ENCODE measurements at regions not wholly inside any gene's neighbourhood (a gene's known extent, or its start where the extent isn't known, plus 50 kb on each side); places are given as distances from the start of the nearest gene placed in this dataset.

- DNase-seq, result no peak
Measured at GRCh38 chr2:60659026-60659425, 97.0 kb upstream of the PAPOLG start.

DNA sequence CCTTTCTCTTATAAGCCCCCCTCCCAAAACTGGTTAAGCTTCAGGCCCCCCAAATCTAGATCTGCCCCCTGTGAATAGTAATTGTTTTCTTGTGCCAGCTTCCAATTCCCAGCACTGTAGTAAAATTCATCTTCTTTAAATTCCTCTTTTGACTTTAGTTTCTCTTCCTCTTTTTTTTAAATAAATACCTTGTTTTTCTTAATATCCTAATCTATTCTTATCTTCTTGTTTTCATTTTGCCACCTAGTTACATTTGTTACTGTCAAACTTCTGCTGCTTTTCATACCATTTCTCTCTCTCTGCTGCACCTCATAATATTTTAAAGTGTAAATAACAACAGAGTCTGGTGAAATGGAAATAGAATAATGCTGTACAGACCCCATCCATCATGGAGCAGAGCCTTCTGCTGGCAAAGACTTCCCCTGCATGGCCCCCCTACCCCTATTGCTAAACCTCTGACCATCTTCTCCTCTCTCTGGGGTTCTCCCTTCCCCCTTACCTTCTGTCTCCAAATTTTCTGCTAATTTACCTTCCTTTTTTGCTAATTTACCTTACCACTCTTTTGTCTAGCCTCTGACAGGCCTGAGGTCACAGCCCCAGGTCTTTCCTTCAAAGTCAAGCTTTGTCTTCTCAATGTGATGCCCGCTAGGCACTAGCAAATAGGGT, 94.9 kb upstream of the PAPOLG start:
- no peak for DNase-seq

GRCh38 chr2:60662781-60663180, 93.3 kb upstream of the PAPOLG start:
- no peak for DNase-seq

DNA sequence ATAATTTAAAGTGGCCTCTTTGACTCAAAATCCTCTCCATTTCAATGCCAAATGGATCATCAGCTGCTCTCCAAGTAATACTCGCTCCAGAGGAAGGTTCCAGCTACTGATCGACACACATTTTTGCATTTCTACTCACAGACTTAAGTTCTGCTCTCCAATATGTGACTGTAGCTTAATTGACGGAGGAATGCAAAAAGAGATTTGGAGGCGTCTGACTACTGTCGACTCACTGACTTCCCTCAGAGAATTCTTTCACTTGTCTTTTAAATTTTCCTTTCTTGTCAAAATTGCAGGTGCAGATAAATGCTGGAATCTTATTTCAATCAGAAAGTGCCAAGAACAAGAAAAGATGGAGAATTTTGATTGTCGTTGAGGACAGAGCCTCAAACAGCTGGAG, 84.1 kb upstream of the PAPOLG start:
- no peak for DNase-seq

- DNase-seq, result peak; percentile 72
Measured at GRCh38 chr2:60674524-60675165, 81.4 kb upstream of the PAPOLG start.

- DNase-seq, result no peak
Measured at GRCh38 chr2:60675301-60675700, 80.8 kb upstream of the PAPOLG start.

- DNase-seq, result no peak
Measured at GRCh38 chr2:60676706-60677330, 79.2 kb upstream of the PAPOLG start.

DNA sequence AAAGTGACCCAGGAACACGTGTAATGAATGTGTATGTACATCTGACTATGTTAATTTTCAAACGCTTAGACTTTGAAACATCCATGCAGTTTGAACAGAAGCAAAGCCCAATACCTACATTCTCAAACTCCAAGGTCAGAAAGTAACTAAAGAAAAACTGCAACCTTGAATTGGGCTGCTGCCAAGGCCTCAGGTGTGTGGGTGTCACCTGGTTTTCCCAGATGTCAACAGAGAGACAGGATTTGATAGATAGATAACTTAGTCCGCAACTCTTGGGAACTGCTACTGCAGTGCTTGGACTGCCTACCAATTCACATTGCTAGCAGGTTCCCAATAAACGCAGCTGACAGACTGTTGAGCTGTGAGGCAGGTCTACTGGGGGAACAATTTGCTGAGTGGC, 78.7 kb upstream of the PAPOLG start:
- DNase-seq, result no peak

DNA sequence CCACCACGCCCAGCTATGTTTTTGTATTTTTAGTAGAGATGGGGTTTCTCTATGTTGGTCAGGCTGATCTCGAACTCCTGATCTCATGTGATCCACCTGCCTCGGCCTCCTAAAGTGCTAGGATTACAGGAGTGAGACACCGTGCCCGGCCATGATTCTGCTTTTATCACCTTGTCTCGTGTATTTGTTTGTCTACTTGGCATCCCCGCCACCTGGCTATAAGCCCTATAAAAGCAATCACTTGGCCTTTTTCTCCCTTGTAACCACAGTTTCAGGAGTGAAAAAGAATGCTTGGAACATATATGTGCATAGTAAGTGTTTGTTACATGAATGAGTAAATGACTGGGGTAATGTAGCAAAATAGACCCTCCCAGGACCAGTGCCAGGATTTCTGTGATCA, 77.5 kb upstream of the PAPOLG start:
- no peak for DNase-seq

- no peak for DNase-seq
Measured at GRCh38 chr2:60679036-60679780, 76.9 kb upstream of the PAPOLG start.

GRCh38 chr2:60693551-60693950, 62.5 kb upstream of the PAPOLG start:
- DNase-seq, result no peak

DNA sequence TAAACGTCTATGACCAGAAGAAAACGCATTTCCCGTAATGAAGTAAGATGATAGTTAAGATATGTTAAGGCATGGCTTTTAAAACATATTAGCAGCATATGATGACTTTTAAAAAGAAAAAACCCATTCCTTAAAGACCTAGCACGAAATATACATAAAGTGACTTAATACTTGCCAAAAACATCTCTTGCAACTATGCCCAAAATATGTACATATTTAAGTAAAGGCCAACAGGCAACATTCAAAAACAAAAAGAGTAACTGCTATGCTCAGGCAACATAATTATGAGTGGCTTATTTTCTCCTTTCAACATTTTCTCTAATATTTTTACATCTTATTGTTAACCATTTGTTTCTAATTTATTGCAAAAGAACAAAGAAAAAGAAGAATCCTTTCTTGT, 60.3 kb upstream of the PAPOLG start:
- DNase-seq, result no peak

- DNase-seq, result no peak
Measured at GRCh38 chr2:60699617-60700016, 56.5 kb upstream of the PAPOLG start.

DNA sequence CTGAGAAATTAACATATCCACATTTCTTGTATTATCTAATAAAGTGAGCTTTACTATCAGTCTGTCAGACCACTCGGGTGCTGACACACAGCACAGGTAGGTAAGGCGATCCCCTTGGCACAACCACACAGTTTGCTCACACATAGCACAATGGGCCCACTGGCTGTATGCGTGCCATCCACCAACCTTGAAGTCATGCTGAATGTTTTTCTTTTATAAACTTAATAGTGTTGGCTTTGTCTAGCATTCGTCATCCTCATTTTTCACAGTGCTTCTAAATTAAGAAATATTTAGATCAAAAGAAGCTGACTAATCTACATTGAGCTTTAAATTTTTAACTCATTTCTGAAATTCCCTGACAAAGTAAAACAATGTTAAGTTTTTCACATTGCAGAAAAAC, 50.0 kb upstream of the PAPOLG start:
- no peak for DNase-seq

Data from CD4-positive, alpha-beta T cell treated with Interleukin-15 for 1 hour (primary cell).